Transverse colon (tissue), 4 donors: ENCODE measurements at regions not wholly inside any gene's neighbourhood (a gene's known extent, or its start where the extent isn't known, plus 50 kb on each side); places are given as distances from the start of the nearest gene placed in this dataset.

Experiments
- CTCF ChIP-seq, 5 experiments: fragments of 200-600 bp in 3 of 5; fragments of 450-650 bp in 2 of 5; sonication (generic) in 3 of 5; IDR thresholded peaks; 1 replicate in 2 of 5; 2 replicates in 3 of 5; pipeline ENCODE4 v1.5.1; 2016 to 2017; ENCODE audit warnings: antibody characterized with exemption in 5 of 5, inconsistent platforms in 3 of 5, mild to moderate bottlenecking in 2 of 5, moderate library complexity in 1 of 5
- EP300 ChIP-seq: sonication (generic); formaldehyde crosslinking; IDR thresholded peaks from one replicate; pipeline ENCODE4 v1.6.1; 2017; ENCODE audit warnings: antibody characterized with exemption, low read depth
- POLR2A ChIP-seq: fragments of 450-650 bp; IDR thresholded peaks from one replicate; pipeline ENCODE4 v1.6.1; 2016; ENCODE audit warnings: antibody characterized with exemption, mild to moderate bottlenecking, moderate library complexity
- POLR2AphosphoS5 ChIP-seq, 3 donors: sonication (generic); formaldehyde crosslinking; IDR thresholded peaks; one replicate each; pipeline ENCODE4 v1.6.1; 2016; ENCODE audit warnings: antibody characterized with exemption in 3 of 3

- TF ChIP-seq CTCF (IDR thresholded peaks at IDR 0.05) = no peak
- TF ChIP-seq POLR2A = no peak
- no peak for TF ChIP-seq POLR2AphosphoS5 (IDR thresholded peaks at IDR 0.05)
- no peak for TF ChIP-seq EP300
Observed at GRCh38 chr1:60560701-60561100, 487.1 kb upstream of the C1orf87 start.
